ENCODE measurements at regions not wholly inside any gene's neighbourhood (a gene's known extent, or its start where the extent isn't known, plus 50 kb on each side); places are given as distances from the start of the nearest gene placed in this dataset.
"Not testable (repeated sequence)": the region's sequence is repeated elsewhere in the genome, so short reads cannot be mapped to it uniquely, and the experiment has no call there.

DNA sequence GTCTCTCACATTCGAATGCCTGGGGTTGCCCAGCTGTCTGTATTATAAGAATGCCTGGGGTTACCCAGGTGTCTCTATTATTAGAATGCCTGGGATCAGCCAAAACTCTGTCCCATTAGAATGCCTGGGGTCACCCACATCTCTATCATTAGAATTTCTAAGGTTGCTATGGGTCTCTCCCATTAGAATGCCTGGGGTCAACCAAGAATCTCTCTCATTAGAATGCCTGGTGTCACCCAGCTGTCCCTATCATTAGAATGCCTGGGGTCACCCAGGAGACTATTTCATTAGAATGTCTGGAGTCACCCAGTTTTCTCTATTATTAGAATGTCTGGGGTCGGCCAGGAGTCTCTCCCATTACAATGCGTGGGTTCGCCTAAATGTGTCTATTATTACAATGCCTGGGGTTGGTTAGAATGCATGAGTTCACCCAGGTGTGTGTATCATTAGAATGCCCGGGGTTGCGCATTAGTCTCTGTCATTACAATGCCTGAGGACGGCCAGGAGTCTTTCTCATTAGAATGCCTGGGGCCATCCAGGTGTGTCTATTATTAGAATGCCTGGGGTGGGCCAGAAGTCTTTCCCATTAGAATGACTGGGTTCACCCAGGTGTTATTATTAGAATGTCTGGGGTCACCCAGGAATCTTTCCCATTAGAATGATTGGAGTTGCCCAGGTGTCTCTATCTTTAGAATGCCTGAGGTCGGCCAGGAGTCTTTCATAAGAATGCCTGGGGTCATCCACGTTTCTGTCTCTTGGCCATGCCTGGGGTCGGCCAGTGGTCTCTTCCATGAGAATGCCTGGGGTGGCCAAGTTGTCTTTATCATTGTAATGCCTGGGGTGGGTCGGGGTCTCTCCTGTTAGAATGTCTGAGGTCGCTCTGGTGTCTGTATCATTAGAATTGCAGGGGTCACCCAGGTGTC is 59.6 kb downstream of the RNF187 start:
- no peak for DNase-seq

DNA sequence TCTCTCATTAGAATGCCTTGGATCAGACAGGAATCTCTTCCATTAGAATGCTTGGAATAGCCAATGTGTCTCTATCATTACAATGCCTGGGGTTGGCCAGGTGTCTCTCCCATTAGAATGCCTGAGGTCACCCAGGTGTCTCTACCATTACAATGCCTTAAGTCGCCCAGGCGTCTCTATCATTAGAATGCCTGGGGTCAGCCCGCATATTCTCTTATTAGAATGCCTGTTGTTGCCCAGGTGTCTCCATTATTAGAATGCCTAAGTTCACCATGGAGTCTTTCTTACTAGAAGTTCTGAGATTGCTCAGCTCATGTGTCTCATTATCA is 60.2 kb downstream of the RNF187 start:
- no peak for DNase-seq

DNA sequence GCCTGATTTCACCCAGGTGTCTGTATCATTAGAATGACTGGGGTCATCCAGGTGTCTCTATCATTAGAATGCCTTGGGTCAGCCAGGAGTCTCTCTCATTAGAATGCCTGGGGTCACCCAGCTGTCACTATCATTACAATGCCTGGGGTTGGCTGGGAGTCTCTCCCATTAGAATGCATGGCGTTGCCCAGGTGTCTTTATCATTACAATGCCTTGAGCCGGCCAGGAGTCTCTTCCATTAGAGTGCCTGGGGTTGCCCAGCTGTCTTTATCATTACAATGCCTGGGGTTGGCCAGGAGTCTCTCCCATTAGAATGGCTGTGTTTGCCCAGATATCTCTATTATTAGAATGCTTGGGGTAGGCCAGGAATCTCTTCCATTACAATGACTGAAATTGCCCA is 61.6 kb downstream of the RNF187 start:
- DNase-seq = no peak

- no peak for DNase-seq
These were observed 65.5 kb downstream of the RNF187 start for GRCh38 chr1:228552596-228553176.

DNA sequence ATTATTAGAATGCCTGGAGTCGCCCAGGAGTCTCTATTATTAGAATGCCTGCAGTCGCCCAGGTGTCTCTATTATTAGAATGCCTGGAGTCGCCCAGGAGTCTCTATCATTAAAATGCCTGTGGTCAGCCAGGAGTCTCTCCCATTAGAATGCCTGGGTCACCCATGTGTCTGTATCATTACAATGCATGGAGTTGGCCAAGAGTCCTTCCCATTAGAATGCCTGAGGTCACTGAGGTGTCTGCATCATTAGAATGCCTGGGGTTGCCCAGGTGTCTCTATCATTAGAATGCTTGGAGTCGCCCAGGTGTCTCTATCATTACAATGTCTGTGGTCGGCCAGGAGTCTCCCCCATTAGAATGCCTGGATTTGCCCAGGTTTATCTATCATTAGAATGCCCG is 66.9 kb downstream of the RNF187 start:
- no peak for DNase-seq

DNA sequence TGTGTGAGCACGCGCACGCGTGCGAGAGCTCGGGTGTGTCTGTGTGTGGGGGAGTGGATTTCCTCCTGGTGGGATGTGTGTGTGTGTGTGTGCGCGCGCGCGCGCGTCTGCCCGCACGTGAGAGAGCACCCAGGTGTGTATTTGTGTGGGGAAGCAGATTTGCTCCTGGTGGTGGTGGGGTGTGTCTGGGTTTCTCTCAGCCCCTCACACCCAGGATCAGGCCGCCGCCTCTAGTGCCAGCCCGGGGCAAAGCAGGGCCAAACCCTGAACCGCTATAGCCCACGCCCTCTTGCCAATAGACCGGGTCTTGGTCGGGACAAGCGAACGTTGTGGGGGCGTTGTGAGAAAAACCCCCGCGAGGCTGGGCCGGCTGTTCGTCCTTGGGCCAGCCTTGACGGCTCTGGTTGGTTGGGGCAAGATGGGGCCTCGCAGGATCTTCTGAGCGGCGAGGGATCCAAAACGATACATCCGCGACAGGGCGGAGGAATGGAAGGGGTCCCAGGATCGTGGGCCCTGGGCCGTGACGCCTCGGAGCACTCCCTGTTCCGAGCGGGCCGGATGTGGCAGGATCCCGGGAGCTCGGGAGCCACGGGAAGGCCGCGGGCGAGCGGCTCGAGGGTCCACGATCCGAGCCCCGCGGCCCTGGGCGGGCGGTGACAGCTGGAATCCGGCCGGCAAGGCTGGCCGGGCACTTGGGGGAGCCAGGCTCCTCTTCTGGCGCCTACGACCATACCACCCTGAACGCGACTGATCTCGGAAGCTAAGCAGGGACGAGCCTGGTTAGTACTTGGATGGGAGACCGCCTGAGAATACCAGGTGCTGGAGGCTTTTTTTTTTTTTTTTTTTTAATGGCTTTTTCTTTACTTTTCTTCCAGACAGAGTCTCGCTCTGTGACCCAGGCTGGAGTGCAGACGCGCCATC is 68.2 kb downstream of the RNF187 start:
- DNase-seq = peak; percentile 10

- not testable (repeated sequence) for DNase-seq
These were observed 69.7 kb downstream of the RNF187 start for GRCh38 chr1:228556634-228557430.
